IMR-90 (cell line): ENCODE measurements at regions not wholly inside any gene's neighbourhood (a gene's known extent, or its start where the extent isn't known, plus 50 kb on each side); places are given as distances from the start of the nearest gene placed in this dataset.

Experiments
- ATAC-seq: fragments of 200-7000 bp; cut with Tn5 transposase; 2 replicates; pipeline ENCODE4 v1.9.1; 2020; ENCODE audit warnings: low read depth, mild to moderate bottlenecking, moderate library complexity
- BruUV-seq: library from RNA; stranded (reverse); fragments of 400-500 nt; replicated peaks from 2 replicates; lab custom pipeline; 2021; lab: Mats Ljungman, UMichigan
- CTCF ChIA-PET: fragments of 300-600 bp; formaldehyde crosslinking; extraction: SDS; loops from one replicate; lab custom pipeline; 2021; ENCODE audit warnings: antibody characterized with exemption; lab: Yijun Ruan, JAX
- POLR2A ChIA-PET: fragments of 300-600 bp; sonication (Branson Sonifier 250); formaldehyde crosslinking; loops from one replicate; lab custom pipeline; 2022; ENCODE audit warnings: antibody characterized with exemption; ENCODE audit not compliant: unreplicated experiment; lab: Charles Lee
- DNase-seq: peaks from one replicate; pipeline ENCODE4 v3.0.0; 2013
- H2AFZ ChIP-seq: replicated peaks from 2 replicates; pipeline ENCODE3; 2013; ENCODE audit warnings: low read length, mild to moderate bottlenecking; ENCODE audit not compliant: poor library complexity
- H2AK5ac ChIP-seq: 2 replicates; pipeline ENCODE4 v1.6.1; 2013; ENCODE audit warnings: low read depth, low read length, inconsistent platforms
- H2AK9ac ChIP-seq: replicated peaks from 2 replicates; pipeline ENCODE3; 2013; ENCODE audit warnings: mild to moderate bottlenecking, low read depth, low read length, moderate library complexity; ENCODE audit not compliant: poor library complexity
- H2BK120ac ChIP-seq: 2 replicates; pipeline ENCODE4 v1.6.1; 2013; ENCODE audit warnings: low read depth, low read length, inconsistent platforms
- H2BK15ac ChIP-seq: 3 replicates; pipeline ENCODE4 v1.6.1; 2013; ENCODE audit warnings: low read depth, low read length, inconsistent platforms
- H2BK20ac ChIP-seq: 2 replicates; pipeline ENCODE4 v1.6.1; 2013; ENCODE audit warnings: low read depth, mild to moderate bottlenecking, inconsistent platforms, low read length, moderate library complexity
- H2BK5ac ChIP-seq: 2 replicates; pipeline ENCODE4 v1.6.1; 2013; ENCODE audit warnings: mild to moderate bottlenecking, low read depth, low read length, inconsistent platforms; ENCODE audit not compliant: poor library complexity, severe bottlenecking
- H3K14ac ChIP-seq: replicated peaks from 2 replicates; pipeline ENCODE4 v1.6.1; 2013; ENCODE audit warnings: low read depth, low read length, inconsistent platforms
- H3K18ac ChIP-seq: 2 replicates; pipeline ENCODE4 v1.6.1; 2013; ENCODE audit warnings: low read depth, low read length, control low read depth
- H3K23ac ChIP-seq: 2 replicates; pipeline ENCODE4 v1.6.1; 2013; ENCODE audit warnings: low read depth, low read length, inconsistent platforms
- H3K27ac ChIP-seq: 2 replicates; pipeline ENCODE4 v1.5.1; 2013; ENCODE audit warnings: mild to moderate bottlenecking, control low read depth, low read length; ENCODE audit not compliant: insufficient read depth
- H3K27me3 ChIP-seq: 2 replicates; pipeline ENCODE4 v1.6.1; 2013; ENCODE audit warnings: low read length; ENCODE audit not compliant: control insufficient read depth, insufficient read depth
- H3K36me3 ChIP-seq: 2 replicates; pipeline ENCODE4 v1.6.1; 2013; ENCODE audit warnings: low read length, mixed read lengths; ENCODE audit not compliant: control insufficient read depth, insufficient read depth
- H3K4ac ChIP-seq: 2 replicates; pipeline ENCODE4 v1.6.1; 2013; ENCODE audit warnings: low read depth, low read length, inconsistent platforms
- H3K4me1 ChIP-seq: 2 replicates; pipeline ENCODE4 v1.6.1; 2013; ENCODE audit warnings: low read length, mixed read lengths; ENCODE audit not compliant: control insufficient read depth, insufficient read depth
- H3K4me2 ChIP-seq: 2 replicates; pipeline ENCODE4 v1.6.1; 2013; ENCODE audit warnings: low read depth, mild to moderate bottlenecking, control low read depth, low read length, moderate library complexity
- H3K4me3 ChIP-seq: 2 replicates; pipeline ENCODE4 v1.5.1; 2013; ENCODE audit warnings: low read depth, mild to moderate bottlenecking, control low read depth, low read length, moderate library complexity; ENCODE audit not compliant: insufficient read depth
- H3K56ac ChIP-seq: 2 replicates; pipeline ENCODE4 v1.6.1; 2013; ENCODE audit warnings: low read length, inconsistent platforms; ENCODE audit not compliant: insufficient read depth; ENCODE audit errors: extremely low read depth
- H3K79me1 ChIP-seq, 2 experiments: 2 replicates each; pipeline ENCODE4 v1.6.1; 2013; ENCODE audit warnings: low read length in 2 of 2, inconsistent platforms in 1 of 2, low read depth in 1 of 2
- H3K9ac ChIP-seq: 2 replicates; pipeline ENCODE4 v1.6.1; 2013; ENCODE audit warnings: low read depth, low read length, control low read depth
- H3K9me1 ChIP-seq: 2 replicates; pipeline ENCODE4 v1.6.1; 2013; ENCODE audit warnings: low read length, inconsistent platforms; ENCODE audit not compliant: insufficient read depth
- H3K9me3 ChIP-seq: 2 replicates; pipeline ENCODE4 v1.6.1; 2013; ENCODE audit warnings: low read length; ENCODE audit not compliant: control insufficient read depth, insufficient read depth
- H4K20me1 ChIP-seq: 2 replicates; pipeline ENCODE4 v1.6.1; 2013; ENCODE audit warnings: low read length, inconsistent platforms; ENCODE audit not compliant: insufficient read depth
- H4K5ac ChIP-seq: 2 replicates; pipeline ENCODE4 v1.6.1; 2013; ENCODE audit warnings: mild to moderate bottlenecking, low read depth, low read length, control low read depth
- H4K8ac ChIP-seq, 2 experiments: 2 replicates each; pipeline ENCODE4 v1.6.1; 2013; ENCODE audit warnings: low read depth in 2 of 2, low read length in 2 of 2, control low read depth in 1 of 2, inconsistent platforms in 1 of 2
- H4K91ac ChIP-seq: 2 replicates; pipeline ENCODE4 v1.6.1; 2013; ENCODE audit warnings: low read depth, low read length, inconsistent platforms; ENCODE audit not compliant: insufficient read depth
- BHLHE40 ChIP-seq: fragments of 150-350 bp; IDR thresholded peaks from 2 replicates; pipeline ENCODE4 v1.6.1; 2016; ENCODE audit warnings: mild to moderate bottlenecking, low read depth, low read length
- CEBPB ChIP-seq: IDR thresholded peaks from 2 replicates; pipeline ENCODE4 v1.6.1; 2012; ENCODE audit warnings: low read depth, low read length, improper control_type of control experiment
- CHD1 ChIP-seq: IDR thresholded peaks from 2 replicates; pipeline ENCODE4 v1.6.1; 2012; ENCODE audit warnings: low read depth, low read length, improper control_type of control experiment
- CTCF ChIP-seq: conservative IDR thresholded peaks from 2 replicates; pipeline ENCODE4 v1.5.1; 2012; ENCODE audit warnings: mild to moderate bottlenecking, low read depth, low read length, improper control_type of control experiment
- FOS ChIP-seq: fragments of 150-350 bp; IDR thresholded peaks from 2 replicates; pipeline ENCODE4 v1.6.1; 2016; ENCODE audit warnings: low read depth, low read length
- MAFK ChIP-seq: IDR thresholded peaks from 2 replicates; pipeline ENCODE4 v1.6.1; 2012; ENCODE audit warnings: low read depth, low read length, improper control_type of control experiment
- MAZ ChIP-seq: IDR thresholded peaks from 2 replicates; pipeline ENCODE4 v1.6.1; 2012; ENCODE audit warnings: low read depth, mild to moderate bottlenecking, low read length, improper control_type of control experiment, moderate library complexity, borderline replicate concordance
- MXI1 ChIP-seq: IDR thresholded peaks from 2 replicates; pipeline ENCODE4 v1.6.1; 2012; ENCODE audit warnings: low read depth, mild to moderate bottlenecking, low read length, moderate library complexity, borderline replicate concordance
- NFE2L2 ChIP-seq: fragments of 150-350 bp; IDR thresholded peaks from 2 replicates; pipeline ENCODE4 v1.6.1; 2016; ENCODE audit warnings: low read depth, mild to moderate bottlenecking, low read length
- POLR2A ChIP-seq: IDR thresholded peaks from 2 replicates; pipeline ENCODE4 v1.6.1; 2012; ENCODE audit warnings: mild to moderate bottlenecking, low read depth, low read length
- RAD21 ChIP-seq: IDR thresholded peaks from 2 replicates; pipeline ENCODE4 v1.6.1; 2012; ENCODE audit warnings: low read length, improper control_type of control experiment
- RCOR1 ChIP-seq: IDR thresholded peaks from 2 replicates; pipeline ENCODE4 v1.6.1; 2012; ENCODE audit warnings: mild to moderate bottlenecking, low read length, improper control_type of control experiment; ENCODE audit not compliant: insufficient replicate concordance
- RFX5 ChIP-seq: IDR thresholded peaks from 2 replicates; pipeline ENCODE4 v1.8.0; 2012; ENCODE audit warnings: low read depth, mild to moderate bottlenecking, low read length, moderate library complexity
- SMC3 ChIP-seq: fragments of 150-350 bp; IDR thresholded peaks from 2 replicates; pipeline ENCODE4 v1.6.1; 2016; ENCODE audit warnings: low read depth, mild to moderate bottlenecking, antibody characterized with exemption, low read length, moderate library complexity
- USF2 ChIP-seq: fragments of 150-350 bp; IDR thresholded peaks from 2 replicates; pipeline ENCODE4 v1.6.1; 2017; ENCODE audit warnings: mild to moderate bottlenecking, antibody characterized with exemption, low read length, low read depth
- WGBS, 2 experiments: methylation state at CpG; one replicate each; pipeline versions ENCODE4 v1.1.5 to v1.1.7; 2013; ENCODE audit warnings: missing lambda C conversion rate in 2 of 2; ENCODE audit not compliant: insufficient read length in 1 of 2; ENCODE audit errors: extremely low coverage in 2 of 2; 5-methylcytosine and 5-hydroxymethylcytosine counted together
- dilution Hi-C: fragments of 300-500 bp; cut with HindIII; formaldehyde crosslinking; loops from one replicate; pipeline ENCODE4 v1.14.3; 2018; ENCODE audit warnings: low sequenced_read_pairs; ENCODE audit not compliant: unreplicated experiment
- in situ Hi-C: fragments of 300-500 bp; cut with MboI; formaldehyde crosslinking; loops from 3 replicates; pipeline ENCODE4 v1.14.3; 2019; ENCODE audit warnings: low sequenced_read_pairs, inconsistent platforms, mixed read lengths
- intact Hi-C: fragments of 100-400 bp; cut with micrococcal nuclease; formaldehyde crosslinking; loops from 2 replicates; pipeline ENCODE4 v1.10.0; 2022
- TF ChIP-seq, protein P1 (sequence below): fragments of 150-350 bp; IDR thresholded peaks from 2 replicates; pipeline ENCODE4 v1.6.1; 2016; ENCODE audit warnings: low read depth, mild to moderate bottlenecking, low read length, moderate library complexity, borderline replicate concordance

DNA sequence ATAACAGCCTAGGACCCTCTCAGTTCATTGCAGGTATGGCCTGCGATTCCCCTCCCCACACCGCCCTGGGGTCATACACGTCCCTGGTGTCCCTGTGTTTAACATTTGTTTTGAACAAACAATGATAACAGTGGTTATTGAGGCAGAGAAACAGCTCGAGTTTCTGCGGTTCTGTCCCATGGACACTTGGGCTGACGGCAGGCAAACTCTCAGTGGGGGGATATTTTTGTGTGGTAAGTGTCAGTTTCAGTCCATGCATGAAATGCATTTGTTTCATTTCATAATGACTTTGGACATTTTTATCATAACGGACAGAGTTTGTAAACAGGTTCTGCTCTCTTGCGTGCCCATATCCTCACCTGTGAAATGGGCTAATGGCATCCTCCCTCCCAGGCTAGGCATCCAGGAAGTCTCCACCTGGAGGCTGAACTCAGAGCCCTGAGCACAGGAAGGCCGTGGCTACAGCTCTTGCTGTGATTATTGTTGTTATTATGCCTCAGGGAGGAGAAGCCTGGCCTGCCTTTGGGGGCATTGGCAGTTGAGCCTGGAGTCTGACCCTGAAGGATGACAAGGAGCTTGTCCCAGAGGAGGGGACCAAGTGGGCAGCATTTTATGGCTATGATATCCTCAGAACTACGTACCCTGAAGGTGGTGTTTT, 190.9 kb downstream of the GADD45G start:
- H3K9me3 ChIP-seq: no peaks in the 10 kb centered on the region
- no peak overlapping the region for H3K4me2 ChIP-seq
- H3K18ac ChIP-seq: no peak overlapping the region
- no peak overlapping the region for H2AK9ac ChIP-seq
- H2BK5ac ChIP-seq: no peak overlapping the region
- ATAC-seq (no peak), DNase-seq (no peak)
- 56% methylated on average over 4 of the region's 10 CpGs; no CpG with 5 or more reads in 1 of the 2 experiments for WGBS, 2 experiments
- no peak overlapping the region for H3K56ac ChIP-seq
- no peak overlapping the region for H3K23ac ChIP-seq
- BruUV-seq: no TSS peak
- no peak overlapping the region for H4K5ac ChIP-seq
- H2BK15ac ChIP-seq: no peak overlapping the region
- no peak overlapping the region for H3K9ac ChIP-seq
- no peak overlapping the region for H3K27ac ChIP-seq
- no peaks in the 10 kb centered on the region for H3K36me3 ChIP-seq
- no peak overlapping the region for H3K4ac ChIP-seq
- TF ChIP-seq USF2 (no peak), CTCF (no peak), FOS (no peak), RCOR1 (no peak), RFX5 (no peak), RAD21 (no peak), CHD1 (no peak), MAFK (no peak), CEBPB (no peak), SMC3 (no peak), NFE2L2 (no peak), MAZ (no peak), BHLHE40 (no peak), MXI1 (no peak), POLR2A (no peak)
- TF ChIP-seq, protein P1, sequence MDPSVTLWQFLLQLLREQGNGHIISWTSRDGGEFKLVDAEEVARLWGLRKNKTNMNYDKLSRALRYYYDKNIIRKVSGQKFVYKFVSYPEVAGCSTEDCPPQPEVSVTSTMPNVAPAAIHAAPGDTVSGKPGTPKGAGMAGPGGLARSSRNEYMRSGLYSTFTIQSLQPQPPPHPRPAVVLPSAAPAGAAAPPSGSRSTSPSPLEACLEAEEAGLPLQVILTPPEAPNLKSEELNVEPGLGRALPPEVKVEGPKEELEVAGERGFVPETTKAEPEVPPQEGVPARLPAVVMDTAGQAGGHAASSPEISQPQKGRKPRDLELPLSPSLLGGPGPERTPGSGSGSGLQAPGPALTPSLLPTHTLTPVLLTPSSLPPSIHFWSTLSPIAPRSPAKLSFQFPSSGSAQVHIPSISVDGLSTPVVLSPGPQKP: no peak
- H2BK20ac ChIP-seq: no peak overlapping the region
- H4K8ac ChIP-seq: no peak overlapping the region
- H2AK5ac ChIP-seq: no peak overlapping the region
- H3K9me1 ChIP-seq: no peaks in the 10 kb centered on the region
- no peak overlapping the region for H3K4me3 ChIP-seq
- no peaks in the 10 kb centered on the region; the same call in 1 of the 2 replicates for H3K27me3 ChIP-seq
- H2BK120ac ChIP-seq: no peak overlapping the region
- no peak overlapping the region for H4K91ac ChIP-seq
- CTCF ChIA-PET: no interaction called here
- in situ Hi-C loops: no loop called here
- no peaks in the 10 kb centered on the region for H3K4me1 ChIP-seq
- H4K20me1 ChIP-seq: no peaks in the 10 kb centered on the region
- no peaks in the 10 kb centered on the region for H3K79me1 ChIP-seq
- no peak overlapping the region for H3K14ac ChIP-seq
- H2AFZ ChIP-seq: no peak overlapping the region
- dilution Hi-C loops: no loop called here
- intact Hi-C loops: no loop called here
- POLR2A ChIA-PET: no interaction called here
